ENCODE measurements at regions not wholly inside any gene's neighbourhood (a gene's known extent, or its start where the extent isn't known, plus 50 kb on each side); places are given as distances from the start of the nearest gene placed in this dataset.
"Not testable (repeated sequence)": the region's sequence is repeated elsewhere in the genome, so short reads cannot be mapped to it uniquely, and the experiment has no call there.

- no peak for DNase-seq
Observed at GRCh38 chr4:164529058-164529457, 224.9 kb upstream of the SMIM31 start.

GRCh38 chr4:164529486-164529885, 224.4 kb upstream of the SMIM31 start:
- no peak for DNase-seq

GRCh38 chr4:164531336-164531735, 222.6 kb upstream of the SMIM31 start:
- DNase-seq: no peak

GRCh38 chr4:164536814-164537213, 217.1 kb upstream of the SMIM31 start:
- no peak for DNase-seq

GRCh38 chr4:164538097-164538496, 215.8 kb upstream of the SMIM31 start:
- DNase-seq: no peak

GRCh38 chr4:164540987-164541386, 212.9 kb upstream of the SMIM31 start:
- DNase-seq: no peak

- DNase-seq: no peak
Observed at GRCh38 chr4:164542431-164542830, 211.5 kb upstream of the SMIM31 start.

GRCh38 chr4:164550989-164551712, 202.8 kb upstream of the SMIM31 start:
- DNase-seq: no peak

- DNase-seq: no peak
Observed at GRCh38 chr4:164551713-164552040, 202.3 kb upstream of the SMIM31 start.

- peak; percentile 12 for DNase-seq
Observed at GRCh38 chr4:164571593-164572390, 182.1 kb upstream of the SMIM31 start.

GRCh38 chr4:164572877-164573279, 181.1 kb upstream of the SMIM31 start:
- DNase-seq: no peak

GRCh38 chr4:164575861-164576260, 178.1 kb upstream of the SMIM31 start:
- DNase-seq: no peak

GRCh38 chr4:164579270-164579942, 174.5 kb upstream of the SMIM31 start:
- DNase-seq: no peak

- no peak for DNase-seq
Observed at GRCh38 chr4:164591666-164592065, 162.3 kb upstream of the SMIM31 start.

- DNase-seq: no peak
Observed at GRCh38 chr4:164595751-164596150, 158.2 kb upstream of the SMIM31 start.

GRCh38 chr4:164596318-164596878, 157.5 kb upstream of the SMIM31 start:
- DNase-seq: no peak

- DNase-seq: no peak
Observed at GRCh38 chr4:164596927-164597326, 157.0 kb upstream of the SMIM31 start.

- DNase-seq: no peak
Observed at GRCh38 chr4:164601653-164602052, 152.3 kb upstream of the SMIM31 start.

GRCh38 chr4:164605791-164606190, 148.1 kb upstream of the SMIM31 start:
- not testable (repeated sequence) for DNase-seq

- DNase-seq: no peak
Observed at GRCh38 chr4:164606478-164606877, 147.5 kb upstream of the SMIM31 start.

- DNase-seq: no peak
Observed at GRCh38 chr4:164613256-164613655, 140.7 kb upstream of the SMIM31 start.

GRCh38 chr4:164613792-164614191, 140.1 kb upstream of the SMIM31 start:
- no peak for DNase-seq

GRCh38 chr4:164614329-164614728, 139.6 kb upstream of the SMIM31 start:
- no peak for DNase-seq

GRCh38 chr4:164614999-164615398, 138.9 kb upstream of the SMIM31 start:
- DNase-seq: no peak

Data from retina (tissue), 1 donor.